T-helper 2 cell (primary cell): ENCODE measurements at regions not wholly inside any gene's neighbourhood (a gene's known extent, or its start where the extent isn't known, plus 50 kb on each side); places are given as distances from the start of the nearest gene placed in this dataset.
"Not testable (repeated sequence)": the region's sequence is repeated elsewhere in the genome, so short reads cannot be mapped to it uniquely, and the experiment has no call there.

Experiments
- DNase-seq, 5 experiments: peaks; one replicate each; pipeline versions ENCODE4 v3.0.0 to v3.0.0-alpha.2; 2012 to 2022

DNA sequence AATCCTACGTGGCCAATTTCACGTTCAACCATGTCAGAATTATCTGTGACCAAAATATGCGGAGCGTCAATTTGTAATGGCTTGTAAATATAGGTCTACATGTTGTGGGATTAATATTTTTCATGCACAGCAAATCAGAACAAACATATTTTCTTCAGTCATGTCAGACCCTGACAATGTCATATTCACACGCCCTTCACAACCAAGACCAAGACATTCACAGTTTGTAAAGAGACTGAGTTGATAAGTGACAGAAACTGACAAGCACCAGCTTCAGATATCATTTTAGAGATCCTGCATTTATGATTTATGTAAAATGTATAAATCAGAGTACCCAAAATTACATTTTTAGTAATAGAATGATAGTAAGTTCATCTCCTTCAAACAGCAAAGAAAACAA is 57.3 kb upstream of the NOVA1 start:
- no peak for DNase-seq

DNA sequence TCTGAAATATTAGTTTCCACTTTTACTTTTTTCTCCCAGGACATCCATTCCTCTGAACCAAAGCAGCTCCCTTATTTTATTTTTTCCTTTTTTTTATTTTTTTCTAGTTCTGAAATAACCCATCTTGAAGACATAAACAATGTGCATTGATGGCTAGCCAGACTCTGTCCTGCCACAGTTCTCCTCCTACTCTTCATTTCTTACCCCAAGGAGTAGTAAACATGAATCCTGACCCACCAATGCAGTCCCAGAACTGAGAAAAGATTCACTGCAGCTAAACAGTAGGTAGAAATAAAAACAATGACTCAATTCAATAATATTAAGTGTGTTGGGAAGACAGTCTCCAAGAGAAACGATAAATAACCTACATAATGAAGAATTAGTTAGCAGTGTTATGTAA is 65.7 kb upstream of the NOVA1 start:
- DNase-seq, result no peak

DNA sequence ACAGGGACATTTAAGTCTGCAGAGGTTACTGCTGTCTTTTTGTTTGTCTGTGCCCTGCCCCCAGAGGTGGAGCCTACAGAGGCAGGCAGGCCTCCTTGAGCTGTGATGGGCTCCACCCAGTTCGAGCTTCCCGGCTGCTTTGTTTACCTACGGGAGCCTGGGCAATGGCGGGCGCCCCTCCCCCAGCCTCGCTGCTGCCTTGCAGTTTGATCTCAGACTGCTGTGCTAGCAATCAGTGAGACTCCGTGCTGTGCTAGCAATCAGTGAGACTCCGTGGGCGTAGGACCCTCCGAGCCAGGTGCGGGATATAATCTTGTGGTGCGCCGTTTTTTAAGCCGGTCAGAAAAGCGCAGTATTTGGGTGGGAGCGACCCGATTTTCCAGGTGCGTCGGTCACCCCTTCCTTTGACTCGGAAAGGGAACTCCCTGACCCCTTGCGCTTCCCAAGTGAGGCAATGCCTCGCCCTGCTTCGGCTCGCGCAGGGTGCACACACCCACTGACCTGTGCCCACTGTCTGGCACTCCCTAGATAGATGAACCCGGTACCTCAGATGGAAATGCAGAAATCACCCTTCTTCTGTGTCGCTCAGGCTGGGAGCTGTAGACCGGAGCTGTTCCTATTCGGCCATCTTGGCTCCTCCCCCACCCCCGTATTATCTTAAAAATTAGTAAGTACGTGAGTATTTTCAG is 81.0 kb upstream of the NOVA1 start:
- not testable (repeated sequence) for DNase-seq

DNA sequence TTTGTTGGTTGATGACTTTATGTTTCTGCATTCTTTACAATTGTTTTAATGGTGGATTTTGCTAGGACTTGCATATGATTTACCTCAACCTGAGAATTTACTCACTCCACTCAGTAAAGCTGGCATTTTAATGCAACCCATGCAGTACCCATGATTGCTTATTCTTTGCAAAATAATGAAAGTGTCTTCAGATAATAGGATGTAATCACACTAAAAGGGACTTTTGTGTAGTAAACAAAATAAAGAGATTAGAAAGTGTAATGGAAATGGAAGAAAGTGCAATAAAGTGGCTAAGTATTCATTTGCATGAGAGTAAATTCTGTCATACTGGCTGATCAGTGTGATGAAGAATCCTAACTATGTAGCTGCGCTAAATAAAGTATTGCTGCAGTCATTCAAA is 87.6 kb upstream of the NOVA1 start:
- DNase-seq, result no peak

DNA sequence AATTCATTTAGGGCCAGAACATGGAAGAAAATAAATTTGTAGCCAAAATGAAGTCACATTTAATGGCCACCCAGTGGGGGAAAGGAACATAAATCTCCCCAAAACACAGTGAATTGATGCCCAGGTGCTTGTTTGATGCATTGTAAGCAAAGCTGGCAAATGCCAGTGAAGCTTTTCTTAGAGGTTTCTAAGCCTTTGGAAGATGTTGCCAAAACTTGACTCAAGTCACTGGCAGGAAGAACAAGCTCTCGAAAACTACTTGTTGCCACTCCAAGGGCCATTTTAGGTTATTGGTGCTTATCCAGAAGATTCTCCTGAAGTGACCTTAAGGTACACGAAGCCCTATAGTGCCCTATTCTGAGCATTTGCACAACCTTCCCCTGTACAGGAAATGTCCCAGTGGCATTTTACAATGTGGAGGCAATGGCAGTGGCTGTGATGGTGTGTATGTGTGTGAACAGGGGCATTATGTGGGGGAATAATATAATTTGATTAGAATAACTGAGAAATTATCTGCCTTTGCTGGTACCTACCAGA is 89.5 kb upstream of the NOVA1 start:
- DNase-seq, result no peak

DNA sequence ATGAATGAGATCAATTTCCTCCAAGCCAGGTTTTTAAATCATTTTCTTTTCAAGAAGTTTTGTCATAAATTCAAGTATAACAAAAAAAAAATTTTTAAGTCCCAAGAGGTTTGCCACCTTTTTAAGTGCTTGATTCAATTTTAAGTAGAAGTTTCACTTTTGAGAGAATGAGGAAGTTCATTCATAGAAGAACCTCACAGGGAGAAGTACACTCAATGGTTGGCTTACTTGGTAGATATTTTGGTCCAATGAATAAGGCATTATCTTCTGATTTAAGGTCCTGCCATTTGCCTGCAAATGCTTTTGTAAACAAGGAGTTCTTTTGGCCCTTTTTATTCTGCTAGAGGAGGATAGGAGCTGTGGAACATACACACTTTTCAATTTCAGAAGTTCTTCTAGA is 96.7 kb upstream of the NOVA1 start:
- DNase-seq, result no peak

DNA sequence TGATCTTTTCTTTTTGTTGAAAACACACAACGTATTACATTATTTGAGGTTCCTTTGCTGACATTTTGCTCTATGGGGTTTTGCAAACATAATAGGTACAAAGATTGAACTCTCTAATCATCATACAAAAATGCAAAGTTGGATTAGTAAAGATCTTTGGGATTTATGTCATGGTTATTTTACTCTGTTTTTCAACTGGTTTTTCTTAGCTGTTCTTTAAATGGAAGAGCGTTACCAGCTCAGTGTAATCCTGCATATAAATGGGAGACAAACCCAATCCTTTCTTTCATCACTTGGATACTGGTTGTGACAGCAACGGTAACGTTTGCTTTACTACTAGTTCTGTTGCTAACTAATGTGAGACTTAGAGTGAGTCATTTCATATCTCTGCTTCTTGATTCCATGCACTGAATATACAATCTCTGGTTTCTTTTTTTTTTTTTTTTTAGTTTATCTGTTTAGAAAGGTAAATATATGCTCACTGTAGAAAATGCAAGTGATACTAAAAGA is 104.9 kb upstream of the NOVA1 start:
- no peak for DNase-seq

DNA sequence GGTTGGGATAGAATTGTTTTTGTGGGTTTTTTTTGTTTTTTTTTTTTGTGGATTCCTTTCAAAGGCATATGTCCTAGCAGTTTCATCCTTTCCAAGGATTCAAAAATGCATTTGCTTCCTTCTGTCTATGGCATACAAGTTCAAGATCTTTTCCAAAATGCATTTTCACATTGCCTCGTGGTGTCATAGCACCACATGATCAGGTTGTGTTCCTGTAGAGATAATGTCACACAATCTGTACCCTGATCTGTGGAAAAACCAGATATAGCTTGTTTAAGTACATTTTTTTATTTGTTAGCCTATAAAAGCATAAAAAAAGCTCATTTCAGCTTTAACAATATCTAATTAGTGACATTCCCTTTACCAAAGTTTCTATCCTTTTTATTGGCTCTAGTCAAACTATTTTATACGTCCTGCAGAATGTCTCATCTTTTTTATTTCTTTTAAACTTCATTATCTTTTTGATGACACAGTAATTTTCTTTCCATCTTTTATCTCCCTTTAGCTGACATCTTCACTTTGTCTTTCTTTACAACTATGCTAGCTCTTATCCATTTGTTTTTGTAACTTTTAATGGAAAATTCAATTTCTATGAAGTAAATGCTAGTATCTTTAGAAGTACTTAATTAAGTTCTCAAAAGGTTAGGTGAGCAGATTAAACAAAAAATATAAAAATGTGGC is 106.0 kb upstream of the NOVA1 start:
- no peak for DNase-seq

DNA sequence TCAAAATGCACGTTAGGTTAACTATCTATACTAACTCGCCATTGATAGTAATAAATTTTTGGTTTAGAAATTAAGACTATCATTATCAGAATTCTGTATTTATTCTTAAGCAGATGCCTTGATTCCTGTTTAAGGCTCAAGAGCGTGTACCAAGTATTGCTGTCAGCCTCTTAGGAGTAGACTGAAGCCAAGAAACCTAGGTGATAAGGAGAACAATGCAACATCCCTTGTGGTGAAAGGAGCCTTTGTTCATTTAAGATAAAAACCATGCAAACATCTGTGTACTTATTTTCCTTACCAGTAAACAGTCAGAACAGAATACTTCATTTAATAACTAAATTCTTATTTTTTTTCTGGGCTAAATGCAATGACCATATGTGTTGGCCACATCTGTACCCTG is 109.4 kb upstream of the NOVA1 start:
- DNase-seq, result no peak

DNA sequence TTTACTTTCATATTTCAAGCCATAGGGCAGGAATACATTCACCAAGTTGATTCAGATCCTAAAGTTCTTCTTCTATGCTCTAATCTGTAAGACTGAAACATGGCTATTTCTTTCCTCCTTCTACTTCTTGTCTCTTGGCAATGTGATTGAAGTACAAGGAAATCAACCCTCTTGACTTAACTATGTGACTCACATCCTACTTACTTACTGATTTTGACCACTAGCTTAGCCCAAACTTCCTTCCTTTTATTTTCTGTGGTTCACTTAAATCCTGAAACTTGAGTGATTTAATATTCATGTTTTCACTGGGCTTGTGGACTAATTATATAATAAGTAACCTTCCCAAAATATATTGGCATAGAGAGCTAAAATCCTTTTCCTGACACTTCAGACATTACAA is 111.2 kb upstream of the NOVA1 start:
- DNase-seq, result no peak

DNA sequence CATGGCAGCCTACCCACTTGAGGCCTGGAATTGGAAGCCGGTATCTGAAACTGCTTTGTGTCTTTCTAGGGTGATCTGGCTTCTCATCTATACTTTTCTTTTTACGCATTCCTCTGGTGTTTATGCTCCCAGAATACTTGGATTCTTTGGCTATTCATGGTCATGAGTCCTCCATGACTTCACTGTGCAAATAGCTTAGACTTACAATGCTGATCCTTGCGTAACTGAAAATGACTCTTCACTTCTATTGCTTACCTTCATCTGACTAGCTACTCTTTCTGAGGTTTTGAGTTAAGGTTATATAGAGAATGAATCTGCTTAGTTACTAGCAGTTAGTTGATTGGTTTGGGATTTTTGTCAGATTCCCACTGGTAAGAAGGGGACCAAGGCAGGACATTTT is 121.7 kb upstream of the NOVA1 start:
- DNase-seq, result no peak

DNA sequence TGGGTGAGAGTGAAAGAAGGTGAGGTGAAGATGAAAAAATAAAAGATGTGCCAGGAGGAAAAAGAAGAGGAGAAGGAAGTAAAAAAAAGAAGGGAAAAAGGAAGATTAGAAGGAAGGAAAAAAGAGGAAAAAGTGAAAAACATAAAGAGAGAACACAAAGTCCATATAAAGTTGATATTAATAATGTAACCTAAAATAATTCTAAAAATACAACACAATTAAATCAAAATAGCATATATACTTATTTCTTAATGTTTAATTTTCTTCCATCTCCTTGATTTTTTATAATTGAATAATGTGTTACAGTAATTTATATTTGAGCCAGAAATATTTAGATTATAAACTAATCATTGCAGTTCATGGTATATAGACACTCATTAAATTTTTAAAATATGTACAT is 124.4 kb upstream of the NOVA1 start:
- no peak for DNase-seq

DNA sequence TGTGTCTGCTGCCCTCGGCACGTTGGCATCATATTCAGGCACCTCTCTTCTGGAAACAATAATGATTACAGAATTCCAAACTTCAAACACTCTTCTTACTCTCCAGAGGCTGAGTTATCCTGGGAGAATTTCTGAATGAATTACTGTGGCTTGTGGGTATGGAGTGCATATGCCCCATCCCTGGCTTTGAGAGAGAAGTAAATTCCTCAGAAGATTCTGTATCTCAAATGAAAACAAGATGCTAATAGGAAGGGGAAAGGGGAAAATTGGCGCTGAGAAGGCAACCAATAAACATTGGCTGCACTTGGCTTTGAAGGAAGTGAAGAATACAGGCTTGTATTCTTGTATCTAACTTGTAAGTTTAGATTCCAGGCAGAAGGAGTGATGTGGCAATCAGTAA is 132.0 kb upstream of the NOVA1 start:
- no peak for DNase-seq

DNA sequence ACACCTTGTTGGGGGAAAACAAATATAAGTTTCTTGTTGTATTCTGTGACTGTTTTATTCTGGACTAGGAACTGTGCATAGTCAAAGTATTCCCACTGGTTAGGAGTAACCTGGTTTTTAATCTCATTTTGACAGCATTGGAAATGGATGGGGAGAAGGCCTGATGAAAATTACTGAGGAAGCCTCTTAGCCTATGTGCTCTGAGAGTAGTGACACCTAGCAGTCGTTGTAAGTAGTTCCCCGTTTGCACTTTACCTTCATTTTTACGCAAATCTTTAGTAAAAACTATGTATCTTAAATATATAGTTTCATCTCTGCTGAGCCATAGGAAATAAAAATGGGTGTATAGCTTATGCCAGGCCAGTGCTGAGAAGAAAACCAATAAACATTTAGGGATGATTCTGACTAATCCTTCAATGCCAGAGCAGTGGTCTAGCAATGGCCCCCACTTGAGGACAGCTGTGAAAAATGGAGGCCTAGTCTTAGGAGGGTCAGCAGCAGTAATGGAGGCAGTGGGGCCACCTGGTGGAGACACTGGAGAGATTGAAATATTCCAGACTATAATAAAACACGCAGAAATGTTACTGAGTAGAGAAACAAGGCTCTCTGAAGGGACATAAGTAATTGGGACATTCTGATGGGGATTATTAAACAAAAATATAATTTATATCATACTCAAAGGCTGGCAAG is 133.2 kb upstream of the NOVA1 start:
- DNase-seq, result no peak

DNA sequence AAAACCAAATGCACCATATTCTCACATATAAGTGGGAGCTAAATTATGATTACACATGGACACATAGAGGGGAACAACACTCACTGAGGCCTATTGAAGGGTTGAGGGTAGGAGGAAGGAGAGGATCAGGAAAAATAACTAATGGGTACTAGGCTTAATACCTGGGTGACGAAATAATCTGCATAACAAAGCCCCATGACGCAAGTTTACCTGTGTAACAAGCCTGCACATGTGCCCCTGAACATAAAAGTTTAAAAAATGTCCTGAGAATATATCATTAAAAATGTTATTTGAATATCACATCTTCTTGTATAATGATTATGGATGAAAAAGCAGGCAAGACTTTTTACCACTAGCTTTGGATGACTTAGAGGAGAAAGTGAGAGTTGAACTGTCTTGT is 138.0 kb upstream of the NOVA1 start:
- DNase-seq, result no peak

DNA sequence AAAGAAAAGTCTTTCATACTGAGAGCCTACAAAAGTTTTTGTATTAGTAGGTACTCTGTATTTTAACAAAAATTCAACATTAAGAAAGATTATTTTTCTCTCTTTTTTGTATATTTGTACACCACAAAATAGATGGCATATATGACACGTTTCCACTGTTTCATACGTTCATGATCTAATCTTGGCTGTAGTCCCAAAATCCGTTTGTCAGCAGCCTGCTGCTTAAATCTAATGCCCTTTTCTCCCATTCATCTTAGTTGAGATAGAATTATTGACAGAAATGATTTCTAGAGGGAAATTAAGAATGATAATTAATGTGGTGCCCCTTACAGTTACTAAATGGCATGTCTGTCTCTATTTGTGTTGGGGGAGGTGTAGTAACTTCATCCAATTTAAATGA is 140.7 kb upstream of the NOVA1 start:
- no peak for DNase-seq

DNA sequence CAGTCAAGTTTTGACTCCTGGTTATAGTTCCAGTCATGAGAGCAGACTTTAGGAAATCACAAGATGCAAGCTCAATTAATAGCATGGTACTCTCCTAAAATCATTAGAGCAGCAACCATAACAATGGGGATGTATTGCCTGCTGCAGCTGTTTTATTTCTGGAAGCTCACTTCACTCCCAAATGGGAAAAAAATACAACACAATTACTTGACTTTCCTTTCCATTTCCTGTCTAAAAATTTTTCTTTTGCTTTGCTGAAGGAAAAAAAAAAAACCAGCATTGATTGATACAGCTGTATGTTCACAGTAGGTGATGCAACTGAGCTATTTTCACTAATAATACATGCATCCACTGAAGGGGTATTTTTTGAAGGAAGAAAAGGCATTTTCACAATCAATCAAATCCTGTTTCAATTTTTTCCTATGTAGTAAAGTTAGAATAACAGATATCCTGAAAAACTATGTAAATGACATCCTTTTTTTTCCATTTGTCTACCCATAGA is 143.9 kb upstream of the NOVA1 start:
- no peak for DNase-seq

DNA sequence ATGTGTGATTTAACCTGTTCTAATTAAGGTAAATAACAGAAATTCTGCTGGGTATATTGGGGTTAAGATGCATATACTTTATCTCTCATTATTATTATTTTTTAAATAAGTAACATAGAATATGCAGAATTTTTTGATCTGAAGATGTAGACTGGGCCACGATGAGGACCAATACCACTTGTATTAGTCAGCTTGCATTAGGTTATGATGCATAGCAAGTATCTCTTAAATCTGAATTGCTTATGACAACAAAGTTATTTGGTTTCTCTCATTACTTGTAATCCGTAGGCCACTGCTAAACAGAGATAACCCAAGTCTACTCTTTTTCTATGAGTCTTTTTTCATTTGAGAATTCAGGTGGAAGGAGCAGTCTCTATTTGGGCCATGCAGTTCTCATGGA is 145.5 kb upstream of the NOVA1 start:
- DNase-seq, result no peak

DNA sequence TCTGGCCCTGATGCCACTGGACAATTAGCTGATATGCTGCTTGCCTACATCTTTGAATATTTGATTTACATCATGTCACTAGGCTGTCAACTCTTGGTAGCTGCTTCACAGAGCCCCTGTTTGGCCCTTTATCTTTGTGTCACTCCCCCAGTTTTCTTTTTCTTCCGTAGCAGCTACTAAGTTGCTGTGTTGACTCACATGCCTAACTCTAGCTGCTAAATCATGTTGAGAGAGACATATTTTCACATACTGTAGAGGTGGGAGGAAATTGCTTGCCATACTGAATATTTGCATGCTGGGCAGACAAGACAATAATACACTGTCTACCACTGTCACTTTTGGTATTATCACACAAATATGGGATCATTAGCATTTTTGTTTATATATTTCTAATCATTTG is 147.1 kb upstream of the NOVA1 start:
- DNase-seq, result no peak

DNA sequence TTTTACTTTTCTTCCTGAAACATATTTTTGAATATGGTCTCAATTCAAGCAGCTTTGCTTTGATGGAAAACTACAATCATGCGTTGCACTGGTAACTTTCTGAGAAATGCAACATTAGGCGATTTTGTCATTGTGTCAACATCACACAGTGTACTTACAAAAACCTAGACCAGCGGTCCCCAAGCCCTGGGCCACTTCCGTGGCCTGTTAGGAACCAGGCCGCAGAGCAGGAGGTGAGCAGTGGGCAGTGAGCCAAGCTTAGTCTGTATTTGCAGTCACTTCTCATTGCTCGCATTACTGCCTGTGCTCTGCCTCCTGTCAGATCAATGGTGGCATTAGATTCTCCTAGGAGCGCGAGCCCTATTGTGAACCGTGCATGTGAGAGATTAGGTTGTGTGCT is 163.7 kb upstream of the NOVA1 start:
- DNase-seq, result no peak

DNA sequence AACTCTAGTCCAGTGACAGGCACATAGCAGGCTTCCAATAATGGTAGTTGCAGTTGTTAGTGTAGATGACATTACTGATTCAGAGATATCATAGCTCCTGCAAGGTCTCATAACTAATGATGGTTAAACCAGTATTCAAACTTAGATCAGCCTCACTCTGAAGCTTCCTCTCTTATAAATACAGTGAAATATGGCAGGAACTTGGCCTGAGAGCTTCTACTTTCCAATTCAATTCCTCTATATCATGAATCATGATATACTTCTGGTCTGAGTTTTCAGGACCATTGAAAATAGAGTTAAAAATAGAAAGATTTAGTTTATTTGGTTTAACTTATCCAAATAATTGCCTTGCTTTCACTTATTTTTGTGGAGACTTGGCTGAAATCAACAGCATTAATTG is 167.5 kb upstream of the NOVA1 start:
- DNase-seq, result no peak

DNA sequence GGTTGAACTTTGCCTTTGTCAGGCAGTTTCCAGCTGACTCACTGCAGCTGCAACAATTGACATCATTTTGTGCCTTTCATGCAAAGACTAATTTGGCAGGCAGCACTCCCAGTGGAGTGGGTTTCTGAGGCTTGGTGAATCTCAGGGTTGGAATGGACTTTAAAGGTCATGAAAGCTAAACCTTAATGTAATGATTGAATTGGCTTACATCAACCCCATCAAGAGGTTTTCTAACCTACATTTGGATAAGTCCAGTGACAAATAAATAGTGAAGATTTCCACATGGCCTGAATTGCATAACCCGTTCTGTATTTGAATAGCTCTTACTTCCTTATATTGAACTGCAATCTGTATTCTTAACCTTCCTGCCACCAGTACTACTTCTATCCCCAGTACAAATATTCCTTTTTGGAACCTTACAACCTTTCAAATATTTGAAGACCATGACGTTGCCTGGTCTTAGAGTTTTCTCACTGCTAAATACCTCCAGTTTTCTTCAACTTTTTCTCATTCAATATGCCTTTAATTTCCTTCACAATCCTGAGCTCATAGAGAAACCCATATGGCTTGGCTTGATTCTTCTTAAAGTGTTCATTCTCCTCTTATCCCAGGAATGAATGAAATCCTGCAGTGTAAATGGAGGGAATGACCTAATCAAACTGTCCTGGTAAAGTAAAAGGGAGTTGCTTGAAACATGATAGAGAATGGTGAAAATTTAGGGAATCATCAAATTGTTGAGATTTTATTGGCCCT is 168.1 kb upstream of the NOVA1 start:
- DNase-seq, result no peak

DNA sequence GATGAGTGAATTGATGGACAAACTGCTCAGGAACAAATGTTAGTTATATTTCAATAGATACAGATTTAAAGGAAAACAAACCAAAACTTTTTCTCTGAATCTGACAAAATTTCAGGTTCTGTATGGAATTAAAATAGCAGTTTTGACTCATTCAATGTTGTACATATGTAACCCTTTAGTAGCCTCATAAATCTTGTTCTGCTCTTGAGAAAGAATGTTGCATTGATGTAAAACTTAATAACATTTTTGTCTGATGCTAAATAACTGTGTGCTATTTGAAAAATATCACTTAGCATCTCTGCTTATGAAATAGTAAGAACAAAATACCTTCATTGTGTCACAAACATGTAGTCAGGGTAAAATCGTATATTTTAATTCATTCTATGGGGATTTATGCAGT is 168.9 kb upstream of the NOVA1 start:
- DNase-seq, result no peak
